GM13977 (cell line): ENCODE measurements at regions not wholly inside any gene's neighbourhood (a gene's known extent, or its start where the extent isn't known, plus 50 kb on each side); places are given as distances from the start of the nearest gene placed in this dataset.
A peak's percentile ranks its signal among the peaks of the same experiment; 100 is the strongest.

Experiments
- DNase-seq: peaks from one replicate; pipeline ENCODE4 v3.0.0; 2012; ENCODE audit warnings: low spot score
- CTCF ChIP-seq: IDR thresholded peaks from 2 replicates; pipeline ENCODE4 v1.5.1; 2012; ENCODE audit warnings: mild to moderate bottlenecking, control low read depth; ENCODE audit not compliant: insufficient read depth; ENCODE audit errors: extremely low read depth, missing control alignments
- in situ Hi-C: fragments of 300-500 bp; cut with MboI; formaldehyde crosslinking; loops from one replicate; pipeline ENCODE4 v1.12.0; 2022; ENCODE audit warnings: low sequenced_read_pairs, low pct_unique_long_range_greater_than_20kb, mixed read lengths, inconsistent platforms; ENCODE audit not compliant: unreplicated experiment

- no peak for TF ChIP-seq CTCF
- in situ Hi-C loops = no loop called here
- DNase-seq = no peak
Measured at GRCh38 chr9:89748831-89749499, 144.2 kb downstream of the GADD45G start.

- no peak for TF ChIP-seq CTCF
- no peak for DNase-seq
- in situ Hi-C loops = no loop called here
Measured at GRCh38 chr9:89749500-89750116, 144.8 kb downstream of the GADD45G start.

- in situ Hi-C loops = no loop called here
- DNase-seq = no peak
- TF ChIP-seq CTCF = no peak
Measured at GRCh38 chr9:89750117-89750791, 145.4 kb downstream of the GADD45G start.

- TF ChIP-seq CTCF = no peak
Measured at GRCh38 chr9:89751079-89751825, 146.4 kb downstream of the GADD45G start.

GRCh38 chr9:89752154-89752553 is 147.3 kb downstream of the GADD45G start:
- no peak for TF ChIP-seq CTCF
- DNase-seq = no peak
- in situ Hi-C loops = no loop called here

More at GRCh38 chr9:89751079-89751825, 146.4 kb downstream of the GADD45G start:
- no peak for DNase-seq
- in situ Hi-C loops = no loop called here

GRCh38 chr9:89753472-89754055 is 148.8 kb downstream of the GADD45G start:
- in situ Hi-C loops = no loop called here
- DNase-seq = peak; percentile 61
- TF ChIP-seq CTCF = no peak
